GM23338 (cell line): ENCODE measurements at regions not wholly inside any gene's neighbourhood (a gene's known extent, or its start where the extent isn't known, plus 50 kb on each side); places are given as distances from the start of the nearest gene placed in this dataset.

Experiments used
- ATAC-seq: fragments of 200-7000 bp; cut with Tn5 transposase; 3 replicates; pipeline ENCODE4 v1.9.1; 2020
- DNase-seq: peaks from one replicate; pipeline ENCODE4 v3.0.0-alpha.2; 2015; ENCODE audit warnings: low spot score
- H2AFZ ChIP-seq: fragments of 200-600 bp; sonication (generic); 2 replicates; pipeline ENCODE4 v1.8.0; 2016; ENCODE audit warnings: antibody characterized with exemption, mild to moderate bottlenecking, moderate library complexity
- H3F3A ChIP-seq: fragments of 200-600 bp; sonication (generic); replicated peaks from 2 replicates; pipeline ENCODE4 v1.8.0; 2017; ENCODE audit warnings: antibody characterized with exemption, mixed run types, low read depth
- H3K27ac ChIP-seq: fragments of 200-600 bp; sonication (generic); 2 replicates; pipeline ENCODE4 v1.6.1; 2016; ENCODE audit warnings: low read depth
- H3K27me3 ChIP-seq: fragments of 200-600 bp; sonication (generic); 2 replicates; pipeline ENCODE4 v1.8.0; 2016; ENCODE audit warnings: mild to moderate bottlenecking, mixed run types, moderate library complexity; ENCODE audit not compliant: insufficient read depth
- H3K36me3 ChIP-seq: fragments of 200-600 bp; sonication (generic); 2 replicates; pipeline ENCODE4 v1.8.0; 2016; ENCODE audit warnings: mild to moderate bottlenecking; ENCODE audit not compliant: insufficient read depth
- H3K4me1 ChIP-seq: fragments of 200-600 bp; sonication (generic); 2 replicates; pipeline ENCODE4 v1.8.0; 2016; ENCODE audit warnings: mild to moderate bottlenecking, moderate library complexity; ENCODE audit not compliant: insufficient read depth
- H3K4me2 ChIP-seq: fragments of 200-600 bp; sonication (generic); 2 replicates; pipeline ENCODE4 v1.7.1; 2017; ENCODE audit warnings: mixed run types
- H3K4me3 ChIP-seq: fragments of 200-600 bp; sonication (generic); 2 replicates; pipeline ENCODE4 v1.6.1; 2016; ENCODE audit warnings: mixed run types
- H3K79me2 ChIP-seq: fragments of 200-600 bp; sonication (generic); replicated peaks from 2 replicates; pipeline ENCODE4 v1.8.0; 2017; ENCODE audit warnings: mild to moderate bottlenecking; ENCODE audit not compliant: insufficient read depth
- H3K9me2 ChIP-seq: fragments of 200-600 bp; sonication (generic); 2 replicates; pipeline ENCODE4 v1.8.0; 2017; ENCODE audit not compliant: insufficient read depth
- H4K20me1 ChIP-seq: fragments of 200-600 bp; sonication (generic); replicated peaks from 2 replicates; pipeline ENCODE4 v1.8.0; 2017; ENCODE audit warnings: mild to moderate bottlenecking; ENCODE audit not compliant: insufficient read depth
- H3K27ac Mint-ChIP-seq: 2 replicates; pipeline ENCODE4 v1.8.0; 2020; ENCODE audit warnings: inconsistent platforms, mild to moderate bottlenecking, moderate library complexity, mixed read lengths
- H3K27me3 Mint-ChIP-seq: 3 replicates; pipeline ENCODE4 v1.8.0; 2022; ENCODE audit warnings: low read depth, mild to moderate bottlenecking, moderate library complexity, mixed read lengths, inconsistent platforms; ENCODE audit not compliant: insufficient read depth, poor library complexity
- H3K36me3 Mint-ChIP-seq: 3 replicates; pipeline ENCODE4 v1.8.0; 2021; ENCODE audit warnings: low read depth, mild to moderate bottlenecking, inconsistent platforms, moderate library complexity, mixed read lengths
- H3K4me1 Mint-ChIP-seq: 3 replicates; pipeline ENCODE4 v1.8.0; 2020; ENCODE audit warnings: mild to moderate bottlenecking, inconsistent platforms, mixed read lengths
- H3K4me3 Mint-ChIP-seq: 3 replicates; pipeline ENCODE4 v1.8.0; 2021; ENCODE audit warnings: moderate library complexity, mild to moderate bottlenecking, inconsistent platforms, mixed read lengths
- H3K9me3 Mint-ChIP-seq: 3 replicates; pipeline ENCODE4 v1.8.0; 2020; ENCODE audit warnings: moderate library complexity, mild to moderate bottlenecking, inconsistent platforms, mixed read lengths
- CREB1 ChIP-seq: fragments of 250-450 bp; sonication (Bioruptor Pico); IDR thresholded peaks from 2 replicates; pipeline ENCODE4 v1.5.0; 2020; ENCODE audit warnings: low read depth, mild to moderate bottlenecking, moderate library complexity
- EZH2 ChIP-seq: fragments of 200-600 bp; sonication (generic); IDR thresholded peaks from one replicate; pipeline ENCODE4 v1.8.0; 2017; ENCODE audit warnings: antibody characterized with exemption, mild to moderate bottlenecking, low read depth; ENCODE audit not compliant: unreplicated experiment
- EZH2phosphoT487 ChIP-seq: fragments of 200-600 bp; sonication (generic); IDR thresholded peaks from one replicate; pipeline ENCODE4 v1.8.1; 2018; ENCODE audit warnings: antibody characterized with exemption; ENCODE audit not compliant: unreplicated experiment
- JUNB ChIP-seq: IDR thresholded peaks from one replicate; pipeline ENCODE4 v1.6.1; 2016; ENCODE audit warnings: antibody characterized with exemption; ENCODE audit not compliant: unreplicated experiment
- NANOG ChIP-seq: IDR thresholded peaks from 2 replicates; pipeline ENCODE4 v1.6.1; 2016; ENCODE audit warnings: antibody characterized with exemption, borderline replicate concordance
- POLR2AphosphoS5 ChIP-seq: IDR thresholded peaks from 2 replicates; pipeline ENCODE4 v1.6.1; 2016; ENCODE audit warnings: antibody characterized with exemption, low read depth
- STAT1 ChIP-seq: IDR thresholded peaks from one replicate; pipeline ENCODE4 v1.6.1; 2016; ENCODE audit warnings: antibody characterized with exemption; ENCODE audit not compliant: unreplicated experiment
- ZNF114 ChIP-seq: fragments of 250-450 bp; sonication (Bioruptor Pico); IDR thresholded peaks from 2 replicates; pipeline ENCODE4 v1.5.0; 2020; ENCODE audit warnings: mild to moderate bottlenecking, moderate library complexity
- ZNF331 ChIP-seq: fragments of 250-450 bp; sonication (Bioruptor Pico); IDR thresholded peaks from 2 replicates; pipeline ENCODE4 v1.5.0; 2020; ENCODE audit warnings: low read depth, mild to moderate bottlenecking, moderate library complexity
- TF ChIP-seq, protein P1 (sequence below): IDR thresholded peaks from one replicate; pipeline ENCODE4 v1.6.1; 2018; ENCODE audit warnings: antibody characterized with exemption; ENCODE audit not compliant: unreplicated experiment
- TF ChIP-seq, protein P2 (sequence below), 2 experiments: fragments of 200-600 bp in 1 of 2; sonication (generic) in 1 of 2; conservative IDR thresholded peaks; 2 replicates each; pipeline versions ENCODE4 v1.5.1 to v1.6.1; 2016 to 2017; ENCODE audit warnings: antibody characterized with exemption in 2 of 2, low read depth in 2 of 2, mild to moderate bottlenecking in 2 of 2, moderate library complexity in 1 of 2
- TF ChIP-seq, protein P3 (sequence below): fragments of 250-450 bp; sonication (Bioruptor Pico); IDR thresholded peaks from 2 replicates; pipeline ENCODE4 v1.5.0; 2020; ENCODE audit warnings: mild to moderate bottlenecking, moderate library complexity
- TF ChIP-seq, protein P4 (sequence below): IDR thresholded peaks from 2 replicates; pipeline ENCODE4 v1.6.1; 2016; ENCODE audit warnings: antibody characterized with exemption

DNA sequence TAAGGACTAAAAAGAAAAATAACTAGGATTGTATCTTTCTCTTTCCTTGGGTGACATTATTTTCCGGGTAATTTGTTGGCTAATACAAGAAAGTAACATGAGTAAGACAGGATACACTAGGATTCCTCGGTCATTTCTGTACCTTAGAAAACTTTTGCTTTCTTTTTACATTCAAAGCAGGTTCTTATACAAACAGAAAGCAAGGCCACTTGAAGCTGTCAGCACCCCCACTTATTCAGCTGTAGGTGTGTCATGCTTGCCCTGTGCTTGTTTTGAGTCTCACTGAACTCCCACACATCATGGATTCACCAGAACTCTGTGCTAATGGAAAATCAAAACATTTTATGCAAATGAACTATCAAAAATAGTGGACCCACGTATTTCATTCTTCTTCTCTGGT lies 266.8 kb upstream of the CLEC14A start:
- ATAC-seq, result no peak
- H3K9me3 Mint-ChIP-seq, result no peaks in the 10 kb centered on the region
- H3K4me3 Mint-ChIP-seq, result no peak overlapping the region
- Histone ChIP-seq H3K4me3 (no peak overlapping the region), H3K4me1 (peaks cover 32% of the 10 kb centered on the region), H3K4me2 (no peak overlapping the region), H3K79me2 (no peaks in the 10 kb centered on the region), H4K20me1 (no peaks in the 10 kb centered on the region), H3K27ac (no peak overlapping the region), H3K27me3 (no peaks in the 10 kb centered on the region), H3K36me3 (no peaks in the 10 kb centered on the region), H3F3A (no peaks in the 10 kb centered on the region), H2AFZ (no peak overlapping the region), H3K9me2 (0 out of 2 replicates have a peak, but pooled peaks cover 2% of the 10 kb centered on the region)
- DNase-seq, result no peak
- no peaks in the 10 kb centered on the region; the same call in 2 of the 3 replicates for H3K36me3 Mint-ChIP-seq
- TF ChIP-seq NANOG (no peak), POLR2AphosphoS5 (no peak), ZNF114 (CRISPR knock-in tag) (no peak), EZH2phosphoT487 (no peak), CREB1 (CRISPR knock-in tag) (no peak), ZNF331 (CRISPR knock-in tag) (no peak), EZH2 (no peak), JUNB (no peak), STAT1 (no peak)
- TF ChIP-seq, protein P1, sequence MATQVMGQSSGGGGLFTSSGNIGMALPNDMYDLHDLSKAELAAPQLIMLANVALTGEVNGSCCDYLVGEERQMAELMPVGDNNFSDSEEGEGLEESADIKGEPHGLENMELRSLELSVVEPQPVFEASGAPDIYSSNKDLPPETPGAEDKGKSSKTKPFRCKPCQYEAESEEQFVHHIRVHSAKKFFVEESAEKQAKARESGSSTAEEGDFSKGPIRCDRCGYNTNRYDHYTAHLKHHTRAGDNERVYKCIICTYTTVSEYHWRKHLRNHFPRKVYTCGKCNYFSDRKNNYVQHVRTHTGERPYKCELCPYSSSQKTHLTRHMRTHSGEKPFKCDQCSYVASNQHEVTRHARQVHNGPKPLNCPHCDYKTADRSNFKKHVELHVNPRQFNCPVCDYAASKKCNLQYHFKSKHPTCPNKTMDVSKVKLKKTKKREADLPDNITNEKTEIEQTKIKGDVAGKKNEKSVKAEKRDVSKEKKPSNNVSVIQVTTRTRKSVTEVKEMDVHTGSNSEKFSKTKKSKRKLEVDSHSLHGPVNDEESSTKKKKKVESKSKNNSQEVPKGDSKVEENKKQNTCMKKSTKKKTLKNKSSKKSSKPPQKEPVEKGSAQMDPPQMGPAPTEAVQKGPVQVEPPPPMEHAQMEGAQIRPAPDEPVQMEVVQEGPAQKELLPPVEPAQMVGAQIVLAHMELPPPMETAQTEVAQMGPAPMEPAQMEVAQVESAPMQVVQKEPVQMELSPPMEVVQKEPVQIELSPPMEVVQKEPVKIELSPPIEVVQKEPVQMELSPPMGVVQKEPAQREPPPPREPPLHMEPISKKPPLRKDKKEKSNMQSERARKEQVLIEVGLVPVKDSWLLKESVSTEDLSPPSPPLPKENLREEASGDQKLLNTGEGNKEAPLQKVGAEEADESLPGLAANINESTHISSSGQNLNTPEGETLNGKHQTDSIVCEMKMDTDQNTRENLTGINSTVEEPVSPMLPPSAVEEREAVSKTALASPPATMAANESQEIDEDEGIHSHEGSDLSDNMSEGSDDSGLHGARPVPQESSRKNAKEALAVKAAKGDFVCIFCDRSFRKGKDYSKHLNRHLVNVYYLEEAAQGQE, result no peak
- TF ChIP-seq, protein P2, sequence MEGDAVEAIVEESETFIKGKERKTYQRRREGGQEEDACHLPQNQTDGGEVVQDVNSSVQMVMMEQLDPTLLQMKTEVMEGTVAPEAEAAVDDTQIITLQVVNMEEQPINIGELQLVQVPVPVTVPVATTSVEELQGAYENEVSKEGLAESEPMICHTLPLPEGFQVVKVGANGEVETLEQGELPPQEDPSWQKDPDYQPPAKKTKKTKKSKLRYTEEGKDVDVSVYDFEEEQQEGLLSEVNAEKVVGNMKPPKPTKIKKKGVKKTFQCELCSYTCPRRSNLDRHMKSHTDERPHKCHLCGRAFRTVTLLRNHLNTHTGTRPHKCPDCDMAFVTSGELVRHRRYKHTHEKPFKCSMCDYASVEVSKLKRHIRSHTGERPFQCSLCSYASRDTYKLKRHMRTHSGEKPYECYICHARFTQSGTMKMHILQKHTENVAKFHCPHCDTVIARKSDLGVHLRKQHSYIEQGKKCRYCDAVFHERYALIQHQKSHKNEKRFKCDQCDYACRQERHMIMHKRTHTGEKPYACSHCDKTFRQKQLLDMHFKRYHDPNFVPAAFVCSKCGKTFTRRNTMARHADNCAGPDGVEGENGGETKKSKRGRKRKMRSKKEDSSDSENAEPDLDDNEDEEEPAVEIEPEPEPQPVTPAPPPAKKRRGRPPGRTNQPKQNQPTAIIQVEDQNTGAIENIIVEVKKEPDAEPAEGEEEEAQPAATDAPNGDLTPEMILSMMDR (conservative IDR thresholded peaks at IDR 0.05; ENCODE audit: low read depth in 2 of 2), result no peak
- TF ChIP-seq, protein P3, sequence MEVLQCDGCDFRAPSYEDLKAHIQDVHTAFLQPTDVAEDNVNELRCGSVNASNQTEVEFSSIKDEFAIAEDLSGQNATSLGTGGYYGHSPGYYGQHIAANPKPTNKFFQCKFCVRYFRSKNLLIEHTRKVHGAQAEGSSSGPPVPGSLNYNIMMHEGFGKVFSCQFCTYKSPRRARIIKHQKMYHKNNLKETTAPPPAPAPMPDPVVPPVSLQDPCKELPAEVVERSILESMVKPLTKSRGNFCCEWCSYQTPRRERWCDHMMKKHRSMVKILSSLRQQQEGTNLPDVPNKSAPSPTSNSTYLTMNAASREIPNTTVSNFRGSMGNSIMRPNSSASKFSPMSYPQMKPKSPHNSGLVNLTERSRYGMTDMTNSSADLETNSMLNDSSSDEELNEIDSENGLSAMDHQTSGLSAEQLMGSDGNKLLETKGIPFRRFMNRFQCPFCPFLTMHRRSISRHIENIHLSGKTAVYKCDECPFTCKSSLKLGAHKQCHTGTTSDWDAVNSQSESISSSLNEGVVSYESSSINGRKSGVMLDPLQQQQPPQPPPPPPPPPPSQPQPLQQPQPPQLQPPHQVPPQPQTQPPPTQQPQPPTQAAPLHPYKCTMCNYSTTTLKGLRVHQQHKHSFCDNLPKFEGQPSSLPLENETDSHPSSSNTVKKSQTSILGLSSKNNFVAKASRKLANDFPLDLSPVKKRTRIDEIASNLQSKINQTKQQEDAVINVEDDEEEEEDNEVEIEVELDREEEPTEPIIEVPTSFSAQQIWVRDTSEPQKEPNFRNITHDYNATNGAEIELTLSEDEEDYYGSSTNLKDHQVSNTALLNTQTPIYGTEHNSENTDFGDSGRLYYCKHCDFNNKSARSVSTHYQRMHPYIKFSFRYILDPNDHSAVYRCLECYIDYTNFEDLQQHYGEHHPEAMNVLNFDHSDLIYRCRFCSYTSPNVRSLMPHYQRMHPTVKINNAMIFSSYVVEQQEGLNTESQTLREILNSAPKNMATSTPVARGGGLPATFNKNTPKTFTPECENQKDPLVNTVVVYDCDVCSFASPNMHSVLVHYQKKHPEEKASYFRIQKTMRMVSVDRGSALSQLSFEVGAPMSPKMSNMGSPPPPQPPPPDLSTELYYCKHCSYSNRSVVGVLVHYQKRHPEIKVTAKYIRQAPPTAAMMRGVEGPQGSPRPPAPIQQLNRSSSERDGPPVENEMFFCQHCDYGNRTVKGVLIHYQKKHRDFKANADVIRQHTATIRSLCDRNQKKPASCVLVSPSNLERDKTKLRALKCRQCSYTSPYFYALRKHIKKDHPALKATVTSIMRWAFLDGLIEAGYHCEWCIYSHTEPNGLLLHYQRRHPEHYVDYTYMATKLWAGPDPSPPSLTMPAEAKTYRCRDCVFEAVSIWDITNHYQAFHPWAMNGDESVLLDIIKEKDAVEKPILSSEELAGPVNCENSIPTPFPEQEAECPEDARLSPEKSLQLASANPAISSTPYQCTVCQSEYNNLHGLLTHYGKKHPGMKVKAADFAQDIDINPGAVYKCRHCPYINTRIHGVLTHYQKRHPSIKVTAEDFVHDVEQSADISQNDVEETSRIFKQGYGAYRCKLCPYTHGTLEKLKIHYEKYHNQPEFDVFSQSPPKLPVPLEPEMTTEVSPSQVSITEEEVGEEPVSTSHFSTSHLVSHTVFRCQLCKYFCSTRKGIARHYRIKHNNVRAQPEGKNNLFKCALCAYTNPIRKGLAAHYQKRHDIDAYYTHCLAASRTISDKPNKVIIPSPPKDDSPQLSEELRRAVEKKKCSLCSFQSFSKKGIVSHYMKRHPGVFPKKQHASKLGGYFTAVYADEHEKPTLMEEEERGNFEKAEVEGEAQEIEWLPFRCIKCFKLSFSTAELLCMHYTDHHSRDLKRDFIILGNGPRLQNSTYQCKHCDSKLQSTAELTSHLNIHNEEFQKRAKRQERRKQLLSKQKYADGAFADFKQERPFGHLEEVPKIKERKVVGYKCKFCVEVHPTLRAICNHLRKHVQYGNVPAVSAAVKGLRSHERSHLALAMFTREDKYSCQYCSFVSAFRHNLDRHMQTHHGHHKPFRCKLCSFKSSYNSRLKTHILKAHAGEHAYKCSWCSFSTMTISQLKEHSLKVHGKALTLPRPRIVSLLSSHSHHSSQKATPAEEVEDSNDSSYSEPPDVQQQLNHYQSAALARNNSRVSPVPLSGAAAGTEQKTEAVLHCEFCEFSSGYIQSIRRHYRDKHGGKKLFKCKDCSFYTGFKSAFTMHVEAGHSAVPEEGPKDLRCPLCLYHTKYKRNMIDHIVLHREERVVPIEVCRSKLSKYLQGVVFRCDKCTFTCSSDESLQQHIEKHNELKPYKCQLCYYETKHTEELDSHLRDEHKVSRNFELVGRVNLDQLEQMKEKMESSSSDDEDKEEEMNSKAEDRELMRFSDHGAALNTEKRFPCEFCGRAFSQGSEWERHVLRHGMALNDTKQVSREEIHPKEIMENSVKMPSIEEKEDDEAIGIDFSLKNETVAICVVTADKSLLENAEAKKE (CRISPR knock-in tag), result no peak
- TF ChIP-seq, protein P4, sequence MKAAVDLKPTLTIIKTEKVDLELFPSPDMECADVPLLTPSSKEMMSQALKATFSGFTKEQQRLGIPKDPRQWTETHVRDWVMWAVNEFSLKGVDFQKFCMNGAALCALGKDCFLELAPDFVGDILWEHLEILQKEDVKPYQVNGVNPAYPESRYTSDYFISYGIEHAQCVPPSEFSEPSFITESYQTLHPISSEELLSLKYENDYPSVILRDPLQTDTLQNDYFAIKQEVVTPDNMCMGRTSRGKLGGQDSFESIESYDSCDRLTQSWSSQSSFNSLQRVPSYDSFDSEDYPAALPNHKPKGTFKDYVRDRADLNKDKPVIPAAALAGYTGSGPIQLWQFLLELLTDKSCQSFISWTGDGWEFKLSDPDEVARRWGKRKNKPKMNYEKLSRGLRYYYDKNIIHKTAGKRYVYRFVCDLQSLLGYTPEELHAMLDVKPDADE, result no peak
- H3K27ac Mint-ChIP-seq, result no peak overlapping the region
- peaks cover 34% of the 10 kb centered on the region for H3K4me1 Mint-ChIP-seq
- no peaks in the 10 kb centered on the region for H3K27me3 Mint-ChIP-seq
